OCI-LY3 (cell line): ENCODE measurements at regions not wholly inside any gene's neighbourhood (a gene's known extent, or its start where the extent isn't known, plus 50 kb on each side); places are given as distances from the start of the nearest gene placed in this dataset.

Source experiments
- CTCF ChIP-seq: fragments of 200-600, 300-600 bp; sonication (generic); IDR thresholded peaks from 2 replicates; pipeline ENCODE4 v1.5.1; 2014; ENCODE audit warnings: antibody characterized with exemption, low read length, low read depth
- EZH2phosphoT487 ChIP-seq: fragments of 200-600 bp; shearing (Covaris generic); IDR thresholded peaks from 2 replicates; pipeline ENCODE4 v1.6.1; 2018; ENCODE audit warnings: antibody characterized with exemption, mixed run types, low read depth

GRCh38 chr4:26059391-26060154, 145.6 kb downstream of the SMIM20 start:
- TF ChIP-seq CTCF (no peak), EZH2phosphoT487 (no peak)
